Vagina (tissue), 2 donors: ENCODE measurements at regions not wholly inside any gene's neighbourhood (a gene's known extent, or its start where the extent isn't known, plus 50 kb on each side); places are given as distances from the start of the nearest gene placed in this dataset.

Experiments
- DNase-seq, 2 donors: peaks; one replicate each; pipeline ENCODE4 v3.0.0-alpha.2; 2017; ENCODE audit errors: extremely low spot score in 2 of 2
- H3K27ac ChIP-seq: fragments of 200-600 bp; sonication (generic); one replicate; pipeline ENCODE4 v1.5.1; 2019
- H3K27me3 ChIP-seq: fragments of 200-600 bp; sonication (generic); one replicate; pipeline ENCODE4 v1.5.1; 2019
- H3K36me3 ChIP-seq, 2 donors: fragments of 200-600 bp; sonication (generic); one replicate each; pipeline ENCODE4 v1.5.1; 2017 to 2019
- H3K4me1 ChIP-seq: fragments of 200-600 bp; sonication (generic); one replicate; pipeline ENCODE4 v1.5.1; 2019
- H3K4me3 ChIP-seq, 2 donors: fragments of 200-600 bp; sonication (generic); 1 replicate in 1 of 2; 2 replicates in 1 of 2; pipeline ENCODE4 v1.5.1; 2016 to 2019
- H3K9me3 ChIP-seq: fragments of 200-600 bp; sonication (generic); one replicate; pipeline ENCODE4 v1.5.1; 2019
- CTCF ChIP-seq, 3 experiments: fragments of 450-650 bp in 2 of 3; fragments of 200-600 bp in 1 of 3; sonication (generic) in 1 of 3; IDR thresholded peaks; one replicate each; pipeline ENCODE4 v1.5.1; 2017 to 2019; ENCODE audit warnings: antibody characterized with exemption in 3 of 3, mild to moderate bottlenecking in 2 of 3, moderate library complexity in 2 of 3
- POLR2A ChIP-seq, 2 donors: fragments of 450-650 bp; IDR thresholded peaks; one replicate each; pipeline ENCODE4 v1.6.1; 2017; ENCODE audit warnings: antibody characterized with exemption in 2 of 2, mild to moderate bottlenecking in 2 of 2, moderate library complexity in 2 of 2
- POLR2AphosphoS5 ChIP-seq, 2 donors: sonication (generic); formaldehyde crosslinking; IDR thresholded peaks; one replicate each; pipeline ENCODE4 v1.9.0; 2017; ENCODE audit warnings: antibody characterized with exemption in 2 of 2, mild to moderate bottlenecking in 2 of 2, low read depth in 1 of 2; ENCODE audit not compliant: insufficient read depth in 1 of 2
- intact Hi-C: fragments of 100-400 bp; cut with DNase I; formaldehyde crosslinking; loops from one replicate; pipeline ENCODE4 v1.15.1; 2023

- intact Hi-C loops: no loop called here
Measured at GRCh38 chr5:91820874-91821273, 437.8 kb upstream of the ARRDC3 start.

GRCh38 chr5:91816681-91817080, 433.6 kb upstream of the ARRDC3 start:
- no peaks in the 10 kb centered on the region for H3K4me1 ChIP-seq
- H3K4me3 ChIP-seq: no peak overlapping the region
- no peak overlapping the region for H3K27ac ChIP-seq
- H3K36me3 ChIP-seq: no peaks in the 10 kb centered on the region
- intact Hi-C loops: no loop called here
- DNase-seq: no peak
- H3K9me3 ChIP-seq: no peaks in the 10 kb centered on the region
- TF ChIP-seq POLR2A (IDR thresholded peaks at IDR 0.05): no peak
- no peak for TF ChIP-seq CTCF (IDR thresholded peaks at IDR 0.05)
- TF ChIP-seq POLR2AphosphoS5 (IDR thresholded peaks at IDR 0.05; ENCODE audit: insufficient read depth in 1 of 2, low read depth in 1 of 2): no peak
- H3K27me3 ChIP-seq: no peaks in the 10 kb centered on the region

More at GRCh38 chr5:91820874-91821273, 437.8 kb upstream of the ARRDC3 start:
- Histone ChIP-seq H3K36me3 (no peaks in the 10 kb centered on the region), H3K9me3 (no peaks in the 10 kb centered on the region), H3K27ac (no peak overlapping the region), H3K27me3 (no peaks in the 10 kb centered on the region), H3K4me3 (no peak overlapping the region), H3K4me1 (no peaks in the 10 kb centered on the region)
- TF ChIP-seq POLR2A (IDR thresholded peaks at IDR 0.05) (no peak), POLR2AphosphoS5 (IDR thresholded peaks at IDR 0.05; ENCODE audit: insufficient read depth in 1 of 2, low read depth in 1 of 2) (no peak), CTCF (IDR thresholded peaks at IDR 0.05) (no peak)
- no peak for DNase-seq

GRCh38 chr5:91797576-91797975, 414.5 kb upstream of the ARRDC3 start:
- H3K9me3 ChIP-seq: no peaks in the 10 kb centered on the region
- H3K4me3 ChIP-seq: no peak overlapping the region
- no peaks in the 10 kb centered on the region for H3K27me3 ChIP-seq
- no peak for TF ChIP-seq CTCF (IDR thresholded peaks at IDR 0.05)
- H3K4me1 ChIP-seq: no peaks in the 10 kb centered on the region
- intact Hi-C loops: no loop called here
- H3K36me3 ChIP-seq: no peaks in the 10 kb centered on the region
- no peak overlapping the region for H3K27ac ChIP-seq
- DNase-seq: no peak

- Histone ChIP-seq H3K27ac (no peak overlapping the region), H3K4me3 (no peak overlapping the region), H3K36me3 (no peaks in the 10 kb centered on the region), H3K27me3 (no peaks in the 10 kb centered on the region), H3K4me1 (no peaks in the 10 kb centered on the region), H3K9me3 (no peaks in the 10 kb centered on the region)
- intact Hi-C loops: no loop called here
- DNase-seq: no peak
- TF ChIP-seq CTCF (IDR thresholded peaks at IDR 0.05) (no peak), POLR2A (IDR thresholded peaks at IDR 0.05) (no peak), POLR2AphosphoS5 (IDR thresholded peaks at IDR 0.05; ENCODE audit: insufficient read depth in 1 of 2, low read depth in 1 of 2) (no peak)
Measured at GRCh38 chr5:91794856-91795548, 411.9 kb upstream of the ARRDC3 start.

GRCh38 chr5:91794455-91794854, 411.3 kb upstream of the ARRDC3 start:
- no peaks in the 10 kb centered on the region for H3K4me1 ChIP-seq
- no peak for DNase-seq
- H3K36me3 ChIP-seq: no peaks in the 10 kb centered on the region
- no peak overlapping the region for H3K27ac ChIP-seq
- intact Hi-C loops: no loop called here
- H3K4me3 ChIP-seq: no peak overlapping the region
- H3K27me3 ChIP-seq: no peaks in the 10 kb centered on the region
- no peaks in the 10 kb centered on the region for H3K9me3 ChIP-seq
- no peak for TF ChIP-seq POLR2A (IDR thresholded peaks at IDR 0.05)
- TF ChIP-seq CTCF (IDR thresholded peaks at IDR 0.05): no peak
- TF ChIP-seq POLR2AphosphoS5 (IDR thresholded peaks at IDR 0.05; ENCODE audit: insufficient read depth in 1 of 2, low read depth in 1 of 2): no peak
